ENCODE measurements at regions not wholly inside any gene's neighbourhood (a gene's known extent, or its start where the extent isn't known, plus 50 kb on each side); places are given as distances from the start of the nearest gene placed in this dataset.

DNA sequence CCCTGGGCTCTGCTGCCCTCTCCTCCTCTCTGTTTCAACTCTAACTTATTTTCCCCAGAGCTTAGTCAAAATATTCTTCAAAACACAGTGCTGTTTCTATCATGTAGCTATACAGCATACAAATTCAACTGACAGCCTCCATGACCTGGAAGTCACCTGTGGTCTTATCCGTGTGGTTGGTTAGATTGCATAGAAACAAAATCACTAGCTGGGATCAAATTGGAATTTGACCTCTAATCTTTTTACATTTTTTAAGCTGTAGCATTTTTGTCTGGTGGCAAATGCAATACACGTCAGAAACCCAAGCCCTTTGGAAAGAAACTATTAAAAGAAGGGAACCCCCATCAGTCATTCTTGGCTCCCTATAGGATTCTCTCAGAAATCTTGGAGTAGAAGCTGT, 57.3 kb downstream of the ABCC12 start:
- DNase-seq (ENCODE audit: low read depth), result no peak
- no peak for TF ChIP-seq CTCF (IDR thresholded peaks at IDR 0.05; ENCODE audit: control insufficient read depth, extremely low read depth, insufficient read depth)
- H3K4me3 ChIP-seq (ENCODE audit: low read depth, low read length), result no peak overlapping the region

DNA sequence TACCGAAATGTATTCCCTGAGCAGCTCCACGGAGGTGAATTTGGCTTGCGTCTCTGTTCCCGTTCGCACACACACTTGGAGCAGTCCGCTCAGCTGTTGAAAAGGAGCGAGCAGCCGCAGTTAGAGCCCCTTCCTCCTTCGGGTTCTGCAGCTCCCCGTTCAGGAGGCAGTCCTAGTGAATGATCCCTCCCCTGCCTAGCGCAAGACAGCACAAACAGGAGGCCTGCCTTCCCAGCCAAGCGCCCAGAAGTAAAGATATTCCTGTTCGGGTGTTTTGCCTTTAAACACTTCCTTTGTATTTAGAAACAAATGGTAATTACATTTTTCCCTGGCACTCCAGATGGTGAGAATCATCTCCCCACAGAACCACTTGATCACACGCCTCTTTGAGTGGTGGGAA, 64.7 kb downstream of the ABCC12 start:
- TF ChIP-seq CTCF (IDR thresholded peaks at IDR 0.05; ENCODE audit: control insufficient read depth, extremely low read depth, insufficient read depth), result no peak
- DNase-seq (ENCODE audit: low read depth), result no peak
- H3K4me3 ChIP-seq (ENCODE audit: low read depth, low read length), result no peak overlapping the region

- DNase-seq (ENCODE audit: low read depth), result no peak
- no peak overlapping the region for H3K4me3 ChIP-seq (ENCODE audit: low read depth, low read length)
- TF ChIP-seq CTCF (IDR thresholded peaks at IDR 0.05; ENCODE audit: control insufficient read depth, extremely low read depth, insufficient read depth), result no peak
Observed at GRCh38 chr16:48089053-48089792, 66.6 kb downstream of the ABCC12 start.

DNA sequence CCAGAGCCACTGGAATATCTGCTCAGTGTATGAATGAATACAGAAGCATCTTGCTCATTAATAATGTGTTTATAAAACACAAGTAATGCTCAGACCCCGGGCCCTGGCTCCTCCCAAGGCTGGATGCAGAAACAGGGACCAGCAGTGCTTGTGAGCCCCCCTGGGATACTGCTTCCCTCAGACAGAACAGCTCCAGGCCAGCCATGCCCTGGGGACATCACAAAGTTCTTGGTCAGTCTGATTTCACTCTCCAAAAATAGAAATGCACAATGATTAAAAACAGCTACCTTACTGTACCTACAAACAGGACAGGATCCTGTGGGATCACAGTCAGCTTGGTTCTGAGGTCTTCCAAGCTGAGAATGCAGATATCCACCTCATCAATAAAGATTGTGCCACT, 68.2 kb downstream of the ABCC12 start:
- TF ChIP-seq CTCF (IDR thresholded peaks at IDR 0.05; ENCODE audit: control insufficient read depth, extremely low read depth, insufficient read depth), result no peak
- DNase-seq (ENCODE audit: low read depth), result no peak
- no peak overlapping the region for H3K4me3 ChIP-seq (ENCODE audit: low read depth, low read length)

GRCh38 chr16:48086422-48086821, 69.4 kb downstream of the ABCC12 start:
- no peak for DNase-seq (ENCODE audit: low read depth)
- TF ChIP-seq CTCF (IDR thresholded peaks at IDR 0.05; ENCODE audit: control insufficient read depth, extremely low read depth, insufficient read depth), result no peak
- no peak overlapping the region for H3K4me3 ChIP-seq (ENCODE audit: low read depth, low read length)

DNA sequence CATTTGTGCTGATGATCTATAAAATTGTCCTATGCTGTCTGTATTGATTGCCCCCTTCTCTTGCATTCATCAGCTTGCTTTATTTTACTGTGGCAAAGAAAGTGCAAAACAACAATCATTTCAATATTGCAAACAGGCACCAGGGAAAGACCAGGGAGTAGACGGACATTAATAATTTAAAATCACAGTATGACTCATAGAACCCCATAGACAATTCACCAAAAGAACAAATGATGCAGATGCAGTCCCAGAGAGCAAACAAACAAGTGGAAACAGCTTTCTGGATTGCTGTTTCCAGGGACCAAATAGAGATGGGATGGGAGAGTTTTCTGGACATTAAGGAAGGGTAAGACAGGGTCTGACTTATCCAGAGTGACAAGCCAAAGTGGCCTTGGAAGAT, 70.1 kb downstream of the ABCC12 start:
- DNase-seq (ENCODE audit: low read depth), result no peak
- no peak for TF ChIP-seq CTCF (IDR thresholded peaks at IDR 0.05; ENCODE audit: control insufficient read depth, extremely low read depth, insufficient read depth)
- H3K4me3 ChIP-seq (ENCODE audit: low read depth, low read length), result no peak overlapping the region

GRCh38 chr16:48084826-48085225, 71.0 kb downstream of the ABCC12 start:
- H3K4me3 ChIP-seq (ENCODE audit: low read depth, low read length), result no peak overlapping the region
- no peak for TF ChIP-seq CTCF (IDR thresholded peaks at IDR 0.05; ENCODE audit: control insufficient read depth, extremely low read depth, insufficient read depth)
- DNase-seq (ENCODE audit: low read depth), result no peak

All from LNCaP clone FGC (cell line).